Mesenchymal stem cell (in vitro differentiated cells and primary cell): ENCODE measurements at regions not wholly inside any gene's neighbourhood (a gene's known extent, or its start where the extent isn't known, plus 50 kb on each side); places are given as distances from the start of the nearest gene placed in this dataset.

Source experiments
- DNase-seq: peaks from one replicate; pipeline ENCODE4 v3.0.0-alpha.2; 2013
- H2AFZ ChIP-seq: one replicate; pipeline ENCODE4 v1.6.1; 2013; ENCODE audit warnings: low read depth, mild to moderate bottlenecking, control low read depth, inconsistent platforms, low read length, moderate library complexity
- H2AK5ac ChIP-seq: 2 replicates; pipeline ENCODE4 v1.6.1; 2013; ENCODE audit warnings: low read length, moderate library complexity, mild to moderate bottlenecking, inconsistent platforms; ENCODE audit not compliant: severe bottlenecking
- H2BK120ac ChIP-seq: one replicate; pipeline ENCODE4 v1.6.1; 2013; ENCODE audit warnings: low read depth, mild to moderate bottlenecking, inconsistent platforms, low read length, moderate library complexity
- H2BK12ac ChIP-seq, 2 experiments: one replicate each; pipeline ENCODE4 v1.6.1; 2013; ENCODE audit warnings: inconsistent platforms in 2 of 2, low read length in 2 of 2, mild to moderate bottlenecking in 2 of 2, moderate library complexity in 2 of 2, control low read depth in 1 of 2
- H2BK15ac ChIP-seq: one replicate; pipeline ENCODE4 v1.6.1; 2013; ENCODE audit warnings: mild to moderate bottlenecking, low read depth, inconsistent platforms; ENCODE audit not compliant: poor library complexity, severe bottlenecking
- H2BK5ac ChIP-seq: 2 replicates; pipeline ENCODE4 v1.6.1; 2013; ENCODE audit warnings: low read depth, mild to moderate bottlenecking, low read length, control low read depth, inconsistent platforms; ENCODE audit not compliant: poor library complexity, severe bottlenecking
- H3K14ac ChIP-seq, 2 experiments: one replicate each; pipeline ENCODE4 v1.6.1; 2013; ENCODE audit warnings: inconsistent platforms in 2 of 2, low read length in 2 of 2, control low read depth in 1 of 2, mild to moderate bottlenecking in 1 of 2, moderate library complexity in 1 of 2
- H3K18ac ChIP-seq, 2 experiments: one replicate each; pipeline ENCODE4 v1.6.1; 2013; ENCODE audit warnings: inconsistent platforms in 2 of 2, low read length in 2 of 2, control low read depth in 1 of 2, low read depth in 1 of 2, mild to moderate bottlenecking in 1 of 2
- H3K23ac ChIP-seq, 2 experiments: one replicate each; pipeline ENCODE4 v1.6.1; 2013; ENCODE audit warnings: inconsistent platforms in 2 of 2, low read length in 2 of 2, mild to moderate bottlenecking in 2 of 2, moderate library complexity in 2 of 2, control low read depth in 1 of 2
- H3K27ac ChIP-seq: 2 replicates; pipeline ENCODE4 v1.5.1; 2013; ENCODE audit warnings: mild to moderate bottlenecking, moderate library complexity, low read length, control low read depth, inconsistent platforms; ENCODE audit not compliant: poor library complexity, severe bottlenecking
- H3K27me3 ChIP-seq, 2 experiments: 2 replicates each; pipeline versions ENCODE4 v1.6.1 to v1.7.0; 2013; ENCODE audit warnings: low read length in 2 of 2, mild to moderate bottlenecking in 2 of 2, moderate library complexity in 2 of 2, control low read depth in 1 of 2, inconsistent platforms in 1 of 2; ENCODE audit not compliant: control insufficient read depth in 1 of 2, insufficient read depth in 1 of 2
- H3K36me3 ChIP-seq, 2 experiments: 2 replicates each; pipeline versions ENCODE4 v1.6.1 to v1.7.0; 2013; ENCODE audit warnings: low read length in 2 of 2, control low read depth in 1 of 2, inconsistent platforms in 1 of 2, low read depth in 1 of 2, mild to moderate bottlenecking in 1 of 2; ENCODE audit not compliant: insufficient read depth in 2 of 2, control insufficient read depth in 1 of 2
- H3K4ac ChIP-seq, 2 experiments: one replicate each; pipeline ENCODE4 v1.6.1; 2013; ENCODE audit warnings: inconsistent platforms in 2 of 2, low read length in 2 of 2, mild to moderate bottlenecking in 2 of 2, moderate library complexity in 2 of 2, control low read depth in 1 of 2, low read depth in 1 of 2
- H3K4me1 ChIP-seq: 2 replicates; pipeline ENCODE4 v1.6.1; 2013; ENCODE audit warnings: low read depth, low read length, control low read depth; ENCODE audit not compliant: control insufficient read depth, insufficient read depth
- H3K4me2 ChIP-seq: 2 replicates; pipeline ENCODE4 v1.6.1; 2013; ENCODE audit warnings: low read length, mild to moderate bottlenecking, inconsistent platforms; ENCODE audit not compliant: poor library complexity, severe bottlenecking
- H3K4me3 ChIP-seq, 2 experiments: 2 replicates each; pipeline versions ENCODE4 v1.5.1 to v1.7.0; 2013; ENCODE audit warnings: low read length in 2 of 2, mild to moderate bottlenecking in 2 of 2, control low read depth in 1 of 2, low read depth in 1 of 2; ENCODE audit not compliant: insufficient read depth in 1 of 2
- H3K79me1 ChIP-seq: replicated peaks from 2 replicates; pipeline ENCODE4 v1.6.1; 2013; ENCODE audit warnings: mild to moderate bottlenecking, control low read depth, low read length, inconsistent platforms; ENCODE audit not compliant: poor library complexity, severe bottlenecking
- H3K9ac ChIP-seq: 2 replicates; pipeline ENCODE4 v1.7.0; 2013; ENCODE audit warnings: mild to moderate bottlenecking, low read length, moderate library complexity
- H3K9me3 ChIP-seq: 2 replicates; pipeline ENCODE4 v1.7.0; 2013; ENCODE audit warnings: mild to moderate bottlenecking, low read length; ENCODE audit not compliant: control insufficient read depth
- H4K8ac ChIP-seq: one replicate; pipeline ENCODE4 v1.6.1; 2013; ENCODE audit warnings: inconsistent platforms, mild to moderate bottlenecking, low read length, moderate library complexity
- H4K91ac ChIP-seq: one replicate; pipeline ENCODE4 v1.6.1; 2013; ENCODE audit warnings: mild to moderate bottlenecking, low read length, inconsistent platforms
- WGBS: methylation state at CpG from one replicate; pipeline ENCODE4 v1.1.7; 2013; ENCODE audit warnings: mixed read lengths; 5-methylcytosine and 5-hydroxymethylcytosine counted together

DNA sequence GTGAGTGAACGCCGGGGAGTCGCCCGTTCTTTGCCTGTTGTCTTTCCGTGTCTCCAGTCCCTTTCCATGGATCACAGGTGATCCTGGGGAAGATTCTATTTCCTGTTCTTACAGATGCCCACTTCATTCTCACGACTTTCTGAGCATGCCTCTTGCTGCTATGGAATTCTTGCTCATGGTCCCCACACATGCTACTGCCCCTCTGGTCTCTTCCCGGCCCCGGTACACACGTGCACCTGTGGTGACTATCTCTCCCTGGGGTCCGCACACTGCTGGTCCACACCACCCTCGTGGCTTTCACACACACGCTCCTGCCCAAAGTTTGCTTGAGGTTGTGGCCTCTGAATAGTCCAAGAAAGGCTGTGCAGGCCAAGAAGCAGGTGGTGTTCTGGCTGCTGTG is 67.9 kb upstream of the ALKAL2 start:
- no peak overlapping the region for H3K18ac ChIP-seq
- no peaks in the 10 kb centered on the region for H3K27me3 ChIP-seq
- no peak overlapping the region for H3K4me2 ChIP-seq
- no peak overlapping the region for H2AK5ac ChIP-seq
- no peak overlapping the region for H2BK120ac ChIP-seq
- no peak overlapping the region for H4K91ac ChIP-seq
- no peak overlapping the region for H3K23ac ChIP-seq
- no peak overlapping the region for H4K8ac ChIP-seq
- no peaks in the 10 kb centered on the region for H3K4me1 ChIP-seq
- H3K14ac ChIP-seq, result no peak overlapping the region
- no peak for DNase-seq
- H3K9me3 ChIP-seq, result no peaks in the 10 kb centered on the region
- H3K79me1 ChIP-seq, result no peaks in the 10 kb centered on the region
- 85% methylated on average over 12 of the region's 12 CpGs for WGBS
- H3K27ac ChIP-seq, result no peak overlapping the region
- no peak overlapping the region for H2BK12ac ChIP-seq
- H3K36me3 ChIP-seq, result no peaks in the 10 kb centered on the region
- no peak overlapping the region for H2AFZ ChIP-seq
- no peak overlapping the region for H3K9ac ChIP-seq
- no peak overlapping the region for H2BK5ac ChIP-seq
- H2BK15ac ChIP-seq, result no peak overlapping the region
- H3K4me3 ChIP-seq, result no peak overlapping the region
- H3K4ac ChIP-seq, result no peak overlapping the region

GRCh38 chr2:352696-353095 is 64.8 kb upstream of the ALKAL2 start:
- no peak for DNase-seq
- no peak overlapping the region for H2BK12ac ChIP-seq
- no peak overlapping the region for H2AK5ac ChIP-seq
- no peak overlapping the region for H3K4me3 ChIP-seq
- 75% methylated on average over 3 of the region's 3 CpGs for WGBS
- H3K36me3 ChIP-seq, result no peaks in the 10 kb centered on the region
- no peaks in the 10 kb centered on the region for H3K9me3 ChIP-seq
- H3K79me1 ChIP-seq, result no peaks in the 10 kb centered on the region
- no peaks in the 10 kb centered on the region for H3K27me3 ChIP-seq
- no peak overlapping the region for H3K4ac ChIP-seq
- H4K91ac ChIP-seq, result no peak overlapping the region
- H2AFZ ChIP-seq, result no peak overlapping the region
- H3K18ac ChIP-seq, result no peak overlapping the region
- no peak overlapping the region for H2BK5ac ChIP-seq
- H2BK15ac ChIP-seq, result no peak overlapping the region
- no peak overlapping the region for H3K23ac ChIP-seq
- H3K14ac ChIP-seq, result no peak overlapping the region
- H2BK120ac ChIP-seq, result no peak overlapping the region
- no peak overlapping the region for H3K4me2 ChIP-seq
- no peak overlapping the region for H3K9ac ChIP-seq
- H4K8ac ChIP-seq, result no peak overlapping the region
- peaks cover 1% of the 10 kb centered on the region for H3K4me1 ChIP-seq
- no peak overlapping the region for H3K27ac ChIP-seq

DNA sequence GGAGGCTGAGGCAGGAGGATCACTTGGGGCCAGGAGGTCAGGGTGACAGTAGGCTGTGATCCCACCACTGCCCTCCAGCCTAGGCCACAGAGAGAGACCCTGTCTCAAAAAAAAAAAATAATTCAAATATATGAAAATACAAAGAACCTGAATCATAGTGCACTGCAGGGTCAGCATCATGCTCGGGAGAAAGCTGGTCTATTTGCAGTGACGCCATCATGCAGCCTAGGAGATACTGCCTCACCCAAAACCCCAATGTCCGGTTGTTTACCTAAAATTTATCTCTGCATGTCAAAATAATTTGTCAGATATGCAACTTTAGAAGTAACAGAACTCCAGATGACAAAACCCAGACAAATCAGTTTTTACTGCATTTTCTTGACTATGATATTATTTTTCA is 61.5 kb upstream of the ALKAL2 start:
- Histone ChIP-seq H3K9ac (no peak overlapping the region), H4K91ac (no peak overlapping the region), H3K27me3 (no peaks in the 10 kb centered on the region), H3K4me2 (no peak overlapping the region), H3K18ac (no peak overlapping the region), H4K8ac (no peak overlapping the region), H3K4me3 (no peak overlapping the region), H2BK120ac (no peak overlapping the region), H2AK5ac (no peak overlapping the region), H3K4me1 (peaks cover 1% of the 10 kb centered on the region), H3K23ac (no peak overlapping the region), H3K79me1 (no peaks in the 10 kb centered on the region), H3K14ac (no peak overlapping the region), H2BK15ac (no peak overlapping the region), H3K4ac (no peak overlapping the region), H2BK5ac (no peak overlapping the region), H3K9me3 (peaks cover 3% of the 10 kb centered on the region), H3K27ac (no peak overlapping the region), H2AFZ (no peak overlapping the region), H3K36me3 (no peaks in the 10 kb centered on the region), H2BK12ac (no peak overlapping the region)
- WGBS, result 67% methylated on average over 2 of the region's 3 CpGs
- DNase-seq, result no peak

DNA sequence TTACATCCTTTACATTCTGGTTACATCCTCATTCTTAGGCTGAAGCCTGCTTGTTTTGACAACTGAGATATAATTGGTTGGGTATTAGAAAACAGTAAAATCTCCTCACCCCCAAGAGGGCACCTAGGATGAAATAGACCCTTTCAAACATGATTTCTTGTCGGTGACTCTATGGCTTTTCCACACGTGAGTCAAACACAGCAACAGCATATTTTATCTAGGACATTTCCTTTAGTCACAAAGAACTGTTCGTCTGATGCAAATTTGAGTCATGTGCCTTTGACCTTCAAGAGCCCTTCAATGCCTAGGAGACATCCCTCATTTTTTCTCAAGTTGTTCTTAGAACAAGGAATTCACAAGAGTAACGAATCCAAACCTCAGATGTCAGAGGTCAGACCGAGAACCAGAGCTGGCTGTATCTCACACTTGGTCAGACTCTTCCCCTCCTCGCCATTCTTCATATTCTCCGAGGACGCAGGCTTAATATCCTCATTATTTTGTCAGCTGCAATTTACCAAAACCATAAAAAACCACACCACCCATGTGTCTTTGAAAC is 60.5 kb upstream of the ALKAL2 start:
- Histone ChIP-seq H3K4me2 (no peak overlapping the region), H2BK12ac (no peak overlapping the region), H2BK5ac (no peak overlapping the region), H3K4me1 (peaks cover 1% of the 10 kb centered on the region), H3K9me3 (peaks cover 3% of the 10 kb centered on the region), H4K8ac (no peak overlapping the region), H3K27me3 (no peaks in the 10 kb centered on the region), H4K91ac (no peak overlapping the region), H3K36me3 (no peaks in the 10 kb centered on the region), H3K27ac (no peak overlapping the region), H2AK5ac (no peak overlapping the region), H3K79me1 (no peaks in the 10 kb centered on the region), H3K23ac (no peak overlapping the region), H3K18ac (no peak overlapping the region), H3K4ac (no peak overlapping the region), H2BK15ac (no peak overlapping the region), H2BK120ac (no peak overlapping the region), H2AFZ (no peak overlapping the region), H3K14ac (no peak overlapping the region), H3K4me3 (no peak overlapping the region), H3K9ac (no peak overlapping the region)
- no peak for DNase-seq
- 24% methylated on average over 8 of the region's 8 CpGs for WGBS
